ENCODE measurements at regions not wholly inside any gene's neighbourhood (a gene's known extent, or its start where the extent isn't known, plus 50 kb on each side); places are given as distances from the start of the nearest gene placed in this dataset.

DNA sequence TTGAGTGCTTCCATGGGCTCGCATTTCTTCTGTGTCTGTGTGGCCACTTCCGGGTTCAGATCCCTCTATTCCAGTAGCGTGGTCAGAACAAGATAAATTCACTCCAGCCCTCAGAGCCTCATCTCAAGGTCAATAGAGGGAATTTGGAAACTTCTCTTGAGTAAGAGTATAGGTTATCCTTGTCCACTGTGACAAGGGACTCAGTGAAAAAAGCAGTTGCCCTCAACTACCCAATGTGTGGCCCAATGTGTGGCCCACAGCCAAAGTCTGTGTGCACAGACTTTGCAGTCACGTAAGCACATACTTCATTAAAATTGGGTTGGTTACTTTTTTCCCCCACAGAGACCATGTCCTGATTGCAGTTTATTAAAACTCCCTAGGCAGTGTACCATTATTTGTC lies 305.6 kb upstream of the SEMA6D start:
- TF ChIP-seq FOXA2 (IDR thresholded peaks at IDR 0.05): no peak
- TF ChIP-seq, protein P1, sequence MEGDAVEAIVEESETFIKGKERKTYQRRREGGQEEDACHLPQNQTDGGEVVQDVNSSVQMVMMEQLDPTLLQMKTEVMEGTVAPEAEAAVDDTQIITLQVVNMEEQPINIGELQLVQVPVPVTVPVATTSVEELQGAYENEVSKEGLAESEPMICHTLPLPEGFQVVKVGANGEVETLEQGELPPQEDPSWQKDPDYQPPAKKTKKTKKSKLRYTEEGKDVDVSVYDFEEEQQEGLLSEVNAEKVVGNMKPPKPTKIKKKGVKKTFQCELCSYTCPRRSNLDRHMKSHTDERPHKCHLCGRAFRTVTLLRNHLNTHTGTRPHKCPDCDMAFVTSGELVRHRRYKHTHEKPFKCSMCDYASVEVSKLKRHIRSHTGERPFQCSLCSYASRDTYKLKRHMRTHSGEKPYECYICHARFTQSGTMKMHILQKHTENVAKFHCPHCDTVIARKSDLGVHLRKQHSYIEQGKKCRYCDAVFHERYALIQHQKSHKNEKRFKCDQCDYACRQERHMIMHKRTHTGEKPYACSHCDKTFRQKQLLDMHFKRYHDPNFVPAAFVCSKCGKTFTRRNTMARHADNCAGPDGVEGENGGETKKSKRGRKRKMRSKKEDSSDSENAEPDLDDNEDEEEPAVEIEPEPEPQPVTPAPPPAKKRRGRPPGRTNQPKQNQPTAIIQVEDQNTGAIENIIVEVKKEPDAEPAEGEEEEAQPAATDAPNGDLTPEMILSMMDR (IDR thresholded peaks at IDR 0.05; ENCODE audit: low read depth, low read length, missing input control): no peak
